ENCODE measurements at regions not wholly inside any gene's neighbourhood (a gene's known extent, or its start where the extent isn't known, plus 50 kb on each side); places are given as distances from the start of the nearest gene placed in this dataset.
A peak's percentile ranks its signal among the peaks of the same experiment; 100 is the strongest.
"Not testable (repeated sequence)": the region's sequence is repeated elsewhere in the genome, so short reads cannot be mapped to it uniquely, and the experiment has no call there.

DNA sequence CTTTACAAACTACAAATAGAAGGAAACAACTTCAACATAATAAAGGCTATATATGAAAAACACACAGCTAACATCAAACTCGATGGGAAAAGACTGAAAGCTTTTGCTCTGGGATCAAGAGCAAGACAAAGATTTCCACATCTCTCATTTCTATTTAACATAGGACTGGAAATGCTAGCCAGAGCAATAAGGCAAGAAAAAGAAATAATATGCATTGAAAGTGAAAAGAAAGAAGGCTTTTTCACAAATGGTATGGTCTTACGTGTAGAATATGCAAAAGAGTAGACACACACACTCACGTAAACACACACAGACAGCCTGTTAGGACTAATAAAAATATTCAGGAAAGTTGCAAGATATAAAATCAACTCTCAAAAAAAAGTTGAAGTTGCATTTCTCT, 660.5 kb upstream of the PCDH10 start:
- Histone ChIP-seq H3K4me1 (ENCODE audit: control insufficient read depth in 5 of 5, insufficient read depth in 5 of 5, low read length in 5 of 5) (no peaks in the 10 kb centered on the region), H3K9me3 (ENCODE audit: control insufficient read depth in 4 of 4, insufficient read depth in 3 of 4, low read length in 3 of 4) (peaks cover 0 to 6% (median 0%) of the 10 kb centered on the region in 4 donors), H3K9ac (ENCODE audit: insufficient read depth in 1 of 2, low read length in 2 of 2) (no peak overlapping the region), H3K36me3 (ENCODE audit: control insufficient read depth in 4 of 4, insufficient read depth in 4 of 4, low read length in 4 of 4) (no peaks in the 10 kb centered on the region), H3K27me3 (ENCODE audit: control insufficient read depth in 3 of 3, insufficient read depth in 3 of 3, low read length in 2 of 3) (no peaks in the 10 kb centered on the region), H3K27ac (ENCODE audit: low read depth in 1 of 2, low read length in 1 of 2) (no peak overlapping the region), H3K4me3 (no peak overlapping the region)
- TF ChIP-seq, protein P1, sequence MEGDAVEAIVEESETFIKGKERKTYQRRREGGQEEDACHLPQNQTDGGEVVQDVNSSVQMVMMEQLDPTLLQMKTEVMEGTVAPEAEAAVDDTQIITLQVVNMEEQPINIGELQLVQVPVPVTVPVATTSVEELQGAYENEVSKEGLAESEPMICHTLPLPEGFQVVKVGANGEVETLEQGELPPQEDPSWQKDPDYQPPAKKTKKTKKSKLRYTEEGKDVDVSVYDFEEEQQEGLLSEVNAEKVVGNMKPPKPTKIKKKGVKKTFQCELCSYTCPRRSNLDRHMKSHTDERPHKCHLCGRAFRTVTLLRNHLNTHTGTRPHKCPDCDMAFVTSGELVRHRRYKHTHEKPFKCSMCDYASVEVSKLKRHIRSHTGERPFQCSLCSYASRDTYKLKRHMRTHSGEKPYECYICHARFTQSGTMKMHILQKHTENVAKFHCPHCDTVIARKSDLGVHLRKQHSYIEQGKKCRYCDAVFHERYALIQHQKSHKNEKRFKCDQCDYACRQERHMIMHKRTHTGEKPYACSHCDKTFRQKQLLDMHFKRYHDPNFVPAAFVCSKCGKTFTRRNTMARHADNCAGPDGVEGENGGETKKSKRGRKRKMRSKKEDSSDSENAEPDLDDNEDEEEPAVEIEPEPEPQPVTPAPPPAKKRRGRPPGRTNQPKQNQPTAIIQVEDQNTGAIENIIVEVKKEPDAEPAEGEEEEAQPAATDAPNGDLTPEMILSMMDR (IDR thresholded peaks at IDR 0.05; ENCODE audit: control extremely low read depth, extremely low read depth): no peak
- 86 to 90% methylated on average over 3 of the region's 3 CpGs for WGBS, 2 donors
- DNase-seq: no peak
- no peak for ATAC-seq (ENCODE audit: insufficient read depth, low FRiP score)

DNA sequence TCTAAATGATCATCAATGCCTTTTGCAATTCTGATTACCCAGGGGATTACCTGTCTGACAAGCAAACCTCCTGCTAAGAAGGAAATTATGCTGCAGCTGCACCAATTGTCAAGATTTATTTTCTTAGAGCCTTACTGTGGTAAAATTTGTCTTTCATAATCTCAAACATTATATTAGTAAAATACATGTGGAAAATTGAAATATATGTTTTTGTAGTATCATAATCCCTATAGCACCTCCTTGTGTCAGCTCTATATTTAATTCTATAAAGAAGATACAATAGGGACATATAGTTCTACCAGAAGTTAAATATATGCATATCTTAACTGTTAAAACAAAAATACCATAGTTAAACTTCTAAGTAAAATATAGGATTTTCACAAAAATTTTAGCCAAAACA, 655.6 kb upstream of the PCDH10 start:
- TF ChIP-seq, protein P1 (IDR thresholded peaks at IDR 0.05; ENCODE audit: control extremely low read depth, extremely low read depth): no peak
- ATAC-seq (ENCODE audit: insufficient read depth, low FRiP score): no peak
- no peak overlapping the region for H3K4me3 ChIP-seq

DNA sequence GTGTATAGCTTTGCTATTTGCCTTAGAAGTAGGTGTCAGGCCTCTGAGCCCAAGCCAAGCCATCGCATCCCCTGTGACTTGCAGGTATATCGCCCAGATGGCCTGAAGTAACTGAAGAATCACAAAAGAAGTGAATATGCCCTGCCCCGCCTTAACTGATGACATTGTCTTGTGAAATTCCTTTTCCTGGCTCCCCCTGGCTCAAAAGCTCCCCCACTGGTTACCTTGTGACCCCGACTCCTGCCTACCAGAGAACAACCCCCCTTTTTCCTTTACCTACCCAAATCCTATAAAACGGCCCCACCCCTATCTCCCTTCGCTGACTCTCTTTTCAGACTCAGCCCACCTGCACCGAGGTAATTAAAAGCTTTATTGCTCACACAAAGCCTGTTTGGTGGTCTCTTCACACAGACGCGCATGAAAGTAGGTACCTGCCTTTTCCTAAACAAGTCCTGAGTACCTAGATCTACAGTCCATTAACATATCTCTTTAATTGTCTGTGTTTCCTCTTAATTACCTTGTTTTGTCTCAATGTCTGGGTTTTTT, 653.8 kb upstream of the PCDH10 start:
- 76 to 81% methylated on average over 9 of the region's 9 CpGs for WGBS, 2 donors
- not testable (repeated sequence) for H3K4me1 ChIP-seq (ENCODE audit: control insufficient read depth in 5 of 5, insufficient read depth in 5 of 5, low read length in 5 of 5)

More for the DNA sequence above, 655.6 kb upstream of the PCDH10 start:
- Histone ChIP-seq H3K27me3 (ENCODE audit: control insufficient read depth in 3 of 3, insufficient read depth in 3 of 3, low read length in 2 of 3) (no peaks in the 10 kb centered on the region), H3K36me3 (ENCODE audit: control insufficient read depth in 4 of 4, insufficient read depth in 4 of 4, low read length in 4 of 4) (no peaks in the 10 kb centered on the region), H3K27ac (ENCODE audit: low read depth in 1 of 2, low read length in 1 of 2) (no peak overlapping the region), H3K9me3 (ENCODE audit: control insufficient read depth in 4 of 4, insufficient read depth in 3 of 4, low read length in 3 of 4) (peaks cover 0 to 3% (median 0%) of the 10 kb centered on the region in 4 donors), H3K9ac (ENCODE audit: insufficient read depth in 1 of 2, low read length in 2 of 2) (no peak overlapping the region), H3K4me1 (ENCODE audit: control insufficient read depth in 5 of 5, insufficient read depth in 5 of 5, low read length in 5 of 5) (no peaks in the 10 kb centered on the region)
- DNase-seq: peak in 2 of 3 donors; percentile 1 to 17

DNA sequence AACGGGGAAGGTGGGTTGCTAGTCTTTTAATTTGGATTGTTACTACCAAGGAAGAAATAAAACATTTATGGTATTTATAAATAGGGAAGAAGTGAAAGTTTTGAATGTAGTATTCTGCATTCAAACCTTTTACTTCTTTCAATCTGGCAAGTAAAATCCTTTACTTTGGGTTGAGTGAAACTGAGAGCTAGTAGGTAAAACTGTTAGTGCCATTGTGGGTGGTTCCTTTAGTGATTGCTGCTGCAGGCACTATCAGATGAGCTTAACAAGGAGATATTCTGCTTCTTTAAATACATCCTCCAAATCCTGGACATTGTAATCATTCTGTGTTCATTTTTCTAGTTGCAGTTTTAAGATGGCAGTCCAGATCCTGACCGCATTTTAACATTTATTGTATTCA, 650.9 kb upstream of the PCDH10 start:
- no peak for ATAC-seq (ENCODE audit: insufficient read depth, low FRiP score)
- H3K4me3 ChIP-seq: no peak overlapping the region
- no peaks in the 10 kb centered on the region for H3K4me1 ChIP-seq (ENCODE audit: control insufficient read depth in 5 of 5, insufficient read depth in 5 of 5, low read length in 5 of 5)
- H3K9me3 ChIP-seq (ENCODE audit: control insufficient read depth in 4 of 4, insufficient read depth in 3 of 4, low read length in 3 of 4): no peaks in the 10 kb centered on the region
- no peak overlapping the region for H3K9ac ChIP-seq (ENCODE audit: insufficient read depth in 1 of 2, low read length in 2 of 2)
- H3K27ac ChIP-seq (ENCODE audit: low read depth in 1 of 2, low read length in 1 of 2): no peak overlapping the region
- no peaks in the 10 kb centered on the region for H3K36me3 ChIP-seq (ENCODE audit: control insufficient read depth in 4 of 4, insufficient read depth in 4 of 4, low read length in 4 of 4)
- 88 to 97% methylated on average over 2 of the region's 2 CpGs for WGBS, 2 donors
- TF ChIP-seq, protein P1 (IDR thresholded peaks at IDR 0.05; ENCODE audit: control extremely low read depth, extremely low read depth): no peak
- no peaks in the 10 kb centered on the region for H3K27me3 ChIP-seq (ENCODE audit: control insufficient read depth in 3 of 3, insufficient read depth in 3 of 3, low read length in 2 of 3)
- no peak for DNase-seq

More for the DNA sequence above, 653.8 kb upstream of the PCDH10 start:
- not testable (repeated sequence) for H3K27ac ChIP-seq (ENCODE audit: low read depth in 1 of 2, low read length in 1 of 2); H3K36me3 ChIP-seq (ENCODE audit: control insufficient read depth in 4 of 4, insufficient read depth in 4 of 4, low read length in 4 of 4); H3K4me3 ChIP-seq; H3K9me3 ChIP-seq (ENCODE audit: control insufficient read depth in 4 of 4, insufficient read depth in 3 of 4, low read length in 3 of 4); H3K27me3 ChIP-seq (ENCODE audit: control insufficient read depth in 3 of 3, insufficient read depth in 3 of 3, low read length in 2 of 3); H3K9ac ChIP-seq (ENCODE audit: insufficient read depth in 1 of 2, low read length in 2 of 2); DNase-seq; ATAC-seq (ENCODE audit: insufficient read depth, low FRiP score)
